ENCODE measurements at regions not wholly inside any gene's neighbourhood (a gene's known extent, or its start where the extent isn't known, plus 50 kb on each side); places are given as distances from the start of the nearest gene placed in this dataset.

- no peak for DNase-seq
These were observed 95.9 kb upstream of the SCOC start for GRCh38 chr4:140277576-140277975.

- no peak for DNase-seq
These were observed 101.9 kb upstream of the SCOC start for GRCh38 chr4:140271553-140271952.

- no peak for DNase-seq
These were observed 104.1 kb upstream of the SCOC start for GRCh38 chr4:140269369-140269768.

GRCh38 chr4:140268186-140268841 is 105.1 kb upstream of the SCOC start:
- no peak for DNase-seq

- DNase-seq = no peak
These were observed 105.9 kb upstream of the SCOC start for GRCh38 chr4:140267576-140267975.

- DNase-seq = no peak
These were observed 106.4 kb upstream of the SCOC start for GRCh38 chr4:140266958-140267568.

GRCh38 chr4:140260227-140260626 is 106.2 kb upstream of the MAML3 start:
- no peak for DNase-seq

- DNase-seq = no peak
These were observed 104.5 kb upstream of the MAML3 start for GRCh38 chr4:140258476-140258875.

- DNase-seq = no peak
These were observed 103.7 kb upstream of the MAML3 start for GRCh38 chr4:140257461-140258305.

GRCh38 chr4:140256941-140257340 is 103.0 kb upstream of the MAML3 start:
- DNase-seq = no peak

- no peak for DNase-seq
These were observed 102.4 kb upstream of the MAML3 start for GRCh38 chr4:140256335-140256734.

GRCh38 chr4:140255927-140256326 is 101.9 kb upstream of the MAML3 start:
- no peak for DNase-seq

GRCh38 chr4:140255467-140255866 is 101.5 kb upstream of the MAML3 start:
- no peak for DNase-seq

- DNase-seq = no peak
These were observed 100.8 kb upstream of the MAML3 start for GRCh38 chr4:140254651-140255299.

- no peak for DNase-seq
These were observed 99.6 kb upstream of the MAML3 start for GRCh38 chr4:140253556-140254027.

GRCh38 chr4:140252742-140253555 is 99.0 kb upstream of the MAML3 start:
- peak; percentile 52 to 67 for DNase-seq

- DNase-seq = peak in 1 of 2 donors; percentile 46
These were observed 98.3 kb upstream of the MAML3 start for GRCh38 chr4:140252141-140252741.

- no peak for DNase-seq
These were observed 97.6 kb upstream of the MAML3 start for GRCh38 chr4:140251571-140251970.

GRCh38 chr4:140250989-140251552 is 97.1 kb upstream of the MAML3 start:
- no peak for DNase-seq

GRCh38 chr4:140249351-140249750 is 95.4 kb upstream of the MAML3 start:
- DNase-seq = no peak

GRCh38 chr4:140247237-140247636 is 93.3 kb upstream of the MAML3 start:
- no peak for DNase-seq

- no peak for DNase-seq
These were observed 92.2 kb upstream of the MAML3 start for GRCh38 chr4:140246216-140246615.

All from bone marrow (tissue), 2 donors.